ENCODE measurements at regions not wholly inside any gene's neighbourhood (a gene's known extent, or its start where the extent isn't known, plus 50 kb on each side); places are given as distances from the start of the nearest gene placed in this dataset.

DNA sequence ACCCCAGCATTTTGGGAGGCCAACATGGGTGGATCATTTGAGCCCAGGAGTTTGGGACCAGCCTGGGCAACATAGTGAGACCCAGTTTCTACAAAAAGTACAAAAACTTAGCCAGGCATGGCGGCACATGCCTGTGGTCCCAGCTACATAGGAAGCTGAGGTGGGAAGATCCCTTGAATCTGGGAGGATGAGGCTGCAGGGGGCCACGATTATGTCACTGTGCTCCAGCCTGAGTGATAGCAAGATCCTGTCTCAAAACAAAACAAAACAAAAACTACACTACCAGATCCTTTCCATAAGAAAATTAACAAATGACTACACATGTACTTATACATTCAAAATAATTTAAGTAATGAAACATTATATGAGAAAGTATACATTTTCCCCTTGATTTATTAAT, 116.4 kb upstream of the KLF6 start:
- TF ChIP-seq CREM (CRISPR knock-in tag; IDR thresholded peaks at IDR 0.05) (no peak), CBFB (CRISPR knock-in tag; IDR thresholded peaks at IDR 0.05; ENCODE audit: low read depth) (no peak), ZNF263 (CRISPR knock-in tag; IDR thresholded peaks at IDR 0.05; ENCODE audit: low read depth) (no peak), JAZF1 (CRISPR knock-in tag; IDR thresholded peaks at IDR 0.05) (no peak), NFE2L1 (CRISPR knock-in tag; IDR thresholded peaks at IDR 0.05) (no peak), SP1 (CRISPR knock-in tag; conservative IDR thresholded peaks at IDR 0.05) (no peak)
- TF ChIP-seq, protein P1, sequence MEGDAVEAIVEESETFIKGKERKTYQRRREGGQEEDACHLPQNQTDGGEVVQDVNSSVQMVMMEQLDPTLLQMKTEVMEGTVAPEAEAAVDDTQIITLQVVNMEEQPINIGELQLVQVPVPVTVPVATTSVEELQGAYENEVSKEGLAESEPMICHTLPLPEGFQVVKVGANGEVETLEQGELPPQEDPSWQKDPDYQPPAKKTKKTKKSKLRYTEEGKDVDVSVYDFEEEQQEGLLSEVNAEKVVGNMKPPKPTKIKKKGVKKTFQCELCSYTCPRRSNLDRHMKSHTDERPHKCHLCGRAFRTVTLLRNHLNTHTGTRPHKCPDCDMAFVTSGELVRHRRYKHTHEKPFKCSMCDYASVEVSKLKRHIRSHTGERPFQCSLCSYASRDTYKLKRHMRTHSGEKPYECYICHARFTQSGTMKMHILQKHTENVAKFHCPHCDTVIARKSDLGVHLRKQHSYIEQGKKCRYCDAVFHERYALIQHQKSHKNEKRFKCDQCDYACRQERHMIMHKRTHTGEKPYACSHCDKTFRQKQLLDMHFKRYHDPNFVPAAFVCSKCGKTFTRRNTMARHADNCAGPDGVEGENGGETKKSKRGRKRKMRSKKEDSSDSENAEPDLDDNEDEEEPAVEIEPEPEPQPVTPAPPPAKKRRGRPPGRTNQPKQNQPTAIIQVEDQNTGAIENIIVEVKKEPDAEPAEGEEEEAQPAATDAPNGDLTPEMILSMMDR (IDR thresholded peaks at IDR 0.05): no peak
- TF ChIP-seq, protein P2, sequence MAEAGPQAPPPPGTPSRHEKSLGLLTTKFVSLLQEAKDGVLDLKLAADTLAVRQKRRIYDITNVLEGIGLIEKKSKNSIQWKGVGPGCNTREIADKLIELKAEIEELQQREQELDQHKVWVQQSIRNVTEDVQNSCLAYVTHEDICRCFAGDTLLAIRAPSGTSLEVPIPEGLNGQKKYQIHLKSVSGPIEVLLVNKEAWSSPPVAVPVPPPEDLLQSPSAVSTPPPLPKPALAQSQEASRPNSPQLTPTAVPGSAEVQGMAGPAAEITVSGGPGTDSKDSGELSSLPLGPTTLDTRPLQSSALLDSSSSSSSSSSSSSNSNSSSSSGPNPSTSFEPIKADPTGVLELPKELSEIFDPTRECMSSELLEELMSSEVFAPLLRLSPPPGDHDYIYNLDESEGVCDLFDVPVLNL (CRISPR knock-in tag; IDR thresholded peaks at IDR 0.05; ENCODE audit: borderline replicate concordance, low read depth): no peak
